ENCODE measurements at regions not wholly inside any gene's neighbourhood (a gene's known extent, or its start where the extent isn't known, plus 50 kb on each side); places are given as distances from the start of the nearest gene placed in this dataset.

- Histone ChIP-seq H3K27me3 (no peaks in the 10 kb centered on the region), H3K36me3 (no peaks in the 10 kb centered on the region), H3K4me1 (no peaks in the 10 kb centered on the region), H3K4me3 (no peak overlapping the region), H3K9me3 (no peaks in the 10 kb centered on the region), H3K27ac (no peak overlapping the region)
- 94 to 97% methylated on average over 4 of the region's 4 CpGs for WGBS, 2 donors
- TF ChIP-seq EP300 (IDR thresholded peaks at IDR 0.05) = no peak
- no peak for TF ChIP-seq POLR2A (IDR thresholded peaks at IDR 0.05)
- no peak for TF ChIP-seq CTCF (IDR thresholded peaks at IDR 0.05)
- DNase-seq (ENCODE audit: low spot score in 2 of 2) = no peak
Observed at GRCh38 chr2:71842744-71843143, 304.9 kb downstream of the CYP26B1 start.

GRCh38 chr2:71839826-71840225 is 307.8 kb downstream of the CYP26B1 start:
- no peak overlapping the region for H3K4me3 ChIP-seq
- no peaks in the 10 kb centered on the region for H3K36me3 ChIP-seq
- no peak for DNase-seq (ENCODE audit: low spot score in 2 of 2)
- H3K27ac ChIP-seq = no peak overlapping the region
- WGBS, 2 donors = 61 to 63% methylated on average over 2 of the region's 2 CpGs
- no peaks in the 10 kb centered on the region for H3K4me1 ChIP-seq
- TF ChIP-seq CTCF (IDR thresholded peaks at IDR 0.05) = no peak
- TF ChIP-seq EP300 (IDR thresholded peaks at IDR 0.05) = no peak
- TF ChIP-seq POLR2A (IDR thresholded peaks at IDR 0.05) = no peak
- H3K9me3 ChIP-seq = no peaks in the 10 kb centered on the region
- no peaks in the 10 kb centered on the region for H3K27me3 ChIP-seq

GRCh38 chr2:71834796-71835195 is 312.9 kb downstream of the CYP26B1 start:
- no peak for TF ChIP-seq EP300 (IDR thresholded peaks at IDR 0.05)
- TF ChIP-seq CTCF (IDR thresholded peaks at IDR 0.05) = no peak
- no peak for TF ChIP-seq POLR2A (IDR thresholded peaks at IDR 0.05)
- 70 to 98% methylated on average over 2 of the region's 2 CpGs for WGBS, 2 donors

GRCh38 chr2:71833855-71834560 is 313.7 kb downstream of the CYP26B1 start:
- TF ChIP-seq CTCF (IDR thresholded peaks at IDR 0.05) (peak in 1 of 5 experiments; percentile 12), POLR2A (IDR thresholded peaks at IDR 0.05) (no peak), EP300 (IDR thresholded peaks at IDR 0.05) (peak in 1 of 2 donors; percentile 74)
- Histone ChIP-seq H3K27ac (no peak overlapping the region), H3K4me3 (no peak overlapping the region), H3K27me3 (no peaks in the 10 kb centered on the region), H3K9me3 (peaks cover 0 to 4% (median 0%) of the 10 kb centered on the region in 4 donors), H3K36me3 (no peaks in the 10 kb centered on the region), H3K4me1 (peaks cover 0 to 17% (median 0%) of the 10 kb centered on the region in 4 donors)
- 73 to 78% methylated on average over 6 of the region's 6 CpGs for WGBS, 2 donors
- peak; percentile 47 to 55 for DNase-seq (ENCODE audit: low spot score in 2 of 2)

More at GRCh38 chr2:71834796-71835195, 312.9 kb downstream of the CYP26B1 start:
- Histone ChIP-seq H3K4me3 (no peak overlapping the region), H3K27ac (no peak overlapping the region), H3K4me1 (peaks cover 0 to 15% (median 0%) of the 10 kb centered on the region in 4 donors), H3K9me3 (peaks cover 0 to 4% (median 0%) of the 10 kb centered on the region in 4 donors), H3K27me3 (no peaks in the 10 kb centered on the region), H3K36me3 (no peaks in the 10 kb centered on the region)
- DNase-seq (ENCODE audit: low spot score in 2 of 2) = no peak

- TF ChIP-seq POLR2A (IDR thresholded peaks at IDR 0.05) (no peak), EP300 (IDR thresholded peaks at IDR 0.05) (no peak), CTCF (IDR thresholded peaks at IDR 0.05) (no peak)
- Histone ChIP-seq H3K4me1 (peaks cover 0 to 17% (median 0%) of the 10 kb centered on the region in 4 donors), H3K27me3 (no peaks in the 10 kb centered on the region), H3K27ac (no peak overlapping the region), H3K4me3 (no peak overlapping the region), H3K9me3 (peaks cover 0 to 4% (median 0%) of the 10 kb centered on the region in 4 donors), H3K36me3 (no peaks in the 10 kb centered on the region)
- DNase-seq (ENCODE audit: low spot score in 2 of 2) = no peak
- WGBS, 2 donors = 72 to 73% methylated on average over 4 of the region's 4 CpGs
Observed at GRCh38 chr2:71833272-71833671, 314.4 kb downstream of the CYP26B1 start.

Measured in tibial nerve (tissue), 4 donors.